ENCODE measurements at regions not wholly inside any gene's neighbourhood (a gene's known extent, or its start where the extent isn't known, plus 50 kb on each side); places are given as distances from the start of the nearest gene placed in this dataset.

GRCh38 chr3:24623657-24624056, 129.0 kb upstream of the THRB start (continued):
- no peak for TF ChIP-seq PHF8 (IDR thresholded peaks at IDR 0.05; ENCODE audit: borderline replicate concordance, low read length)
- TF ChIP-seq ZNF696 (CRISPR knock-in tag; conservative IDR thresholded peaks at IDR 0.05): no peak
- TF ChIP-seq IFI16 (CRISPR knock-in tag; IDR thresholded peaks at IDR 0.05): no peak
- no peak for TF ChIP-seq LCOR (CRISPR knock-in tag; IDR thresholded peaks at IDR 0.05)
- no peak for TF ChIP-seq HDAC1 (IDR thresholded peaks at IDR 0.05)
- TF ChIP-seq BRF1 (IDR thresholded peaks at IDR 0.05; ENCODE audit: borderline replicate concordance, extremely low read depth, insufficient read length): no peak
- no peak for TF ChIP-seq TRIM25 (IDR thresholded peaks at IDR 0.05; ENCODE audit: borderline replicate concordance)

- Histone ChIP-seq H3K4me1 (replicated peaks in 1 of 2; ENCODE audit: control insufficient read depth in 2 of 2, insufficient read depth in 2 of 2, low read length in 2 of 2) (no peaks in the 10 kb centered on the region), H3K4me2 (ENCODE audit: insufficient read depth, low read length) (no peak overlapping the region), H3K27me3 (ENCODE audit: control insufficient read depth in 2 of 2, insufficient read depth in 2 of 2, low read length in 2 of 2) (no peaks in the 10 kb centered on the region), H3K9me3 (replicated peaks; ENCODE audit: control insufficient read depth, insufficient read depth, low read depth, low read length) (no peaks in the 10 kb centered on the region), H3K9me1 (ENCODE audit: control insufficient read depth, insufficient read depth, low read length) (no peaks in the 10 kb centered on the region), H3K79me2 (ENCODE audit: control insufficient read depth, insufficient read depth, low read length) (no peaks in the 10 kb centered on the region), H4K20me1 (replicated peaks; ENCODE audit: control insufficient read depth, insufficient read depth, low read length) (no peaks in the 10 kb centered on the region), H3K4me3 (no peak overlapping the region), H3K27ac (ENCODE audit: extremely low read depth, low read depth, low read length) (no peak overlapping the region), H3K9ac (ENCODE audit: insufficient read depth in 1 of 2, low read depth in 2 of 2, low read length in 2 of 2) (no peak overlapping the region), H3K36me3 (ENCODE audit: control insufficient read depth, insufficient read depth, low read length) (no peaks in the 10 kb centered on the region), H2AFZ (ENCODE audit: low read depth, low read length) (no peak overlapping the region)
- no peak for FAIRE-seq
- peak; percentile 69 for TF ChIP-seq ZNF766 (CRISPR knock-in tag; conservative IDR thresholded peaks at IDR 0.05)
- TF ChIP-seq NR2C2 (CRISPR knock-in tag; IDR thresholded peaks at IDR 0.05): no peak
- TF ChIP-seq NR2C2 (tag; IDR thresholded peaks at IDR 0.05): no peak
- no peak for TF ChIP-seq HNRNPK (IDR thresholded peaks at IDR 0.05; ENCODE audit: low read depth, low read length, poor library complexity, severe bottlenecking)
- no peak for TF ChIP-seq ZNF778 (CRISPR knock-in tag; IDR thresholded peaks at IDR 0.05)
- TF ChIP-seq ZFP36 (IDR thresholded peaks at IDR 0.05; ENCODE audit: low read depth, low read length, partially characterized antibody): no peak
- no TSS peak for BruUV-seq (replicated peaks)
- in situ Hi-C loops (cut with MboI) (no loop called here), intact Hi-C loops (cut with micrococcal nuclease) (no loop called here)
- ATAC-seq: no peak
- 0% methylated on average over 2 of the region's 2 CpGs for WGBS (ENCODE audit: insufficient coverage, low coverage, missing lambda C conversion rate)
- ChIA-PET POLR2A (interaction anchor here (0.6 kb wide), 2 partner anchors 27 to 119 kb away, joined by 3 read pairs; no protein-coding TSS in a partner anchor), CTCF (ENCODE audit: low intra/inter-chr PET ratio) (no interaction called here)
- DNase-seq (ENCODE audit: extremely low read depth in 1 of 4, low spot score in 3 of 4): no peak
Observed at GRCh38 chr3:24624938-24625681, 130.5 kb upstream of the THRB start.

All from K562 (cell line).